ENCODE measurements at regions not wholly inside any gene's neighbourhood (a gene's known extent, or its start where the extent isn't known, plus 50 kb on each side); places are given as distances from the start of the nearest gene placed in this dataset.

GRCh38 chr1:29689372-29690030 is 453.2 kb downstream of the PTPRU start:
- TF ChIP-seq CTCF (conservative IDR thresholded peaks at IDR 0.05; ENCODE audit: low read depth, low read length) = no peak
- DNase-seq (ENCODE audit: low read depth) = no peak
- no peak overlapping the region for H3K4me3 ChIP-seq (ENCODE audit: low read depth, low read length)

- H3K4me3 ChIP-seq (ENCODE audit: low read depth, low read length) = no peak overlapping the region
- peak; percentile 65 for DNase-seq (ENCODE audit: low read depth)
- no peak for TF ChIP-seq CTCF (conservative IDR thresholded peaks at IDR 0.05; ENCODE audit: low read depth, low read length)
Observed at GRCh38 chr1:29688471-29689365, 452.4 kb downstream of the PTPRU start.

GRCh38 chr1:29687601-29688244 is 451.4 kb downstream of the PTPRU start:
- no peak overlapping the region for H3K4me3 ChIP-seq (ENCODE audit: low read depth, low read length)
- no peak for TF ChIP-seq CTCF (conservative IDR thresholded peaks at IDR 0.05; ENCODE audit: low read depth, low read length)
- DNase-seq (ENCODE audit: low read depth) = no peak

GRCh38 chr1:29687166-29687565 is 450.8 kb downstream of the PTPRU start:
- DNase-seq (ENCODE audit: low read depth) = no peak
- H3K4me3 ChIP-seq (ENCODE audit: low read depth, low read length) = no peak overlapping the region
- TF ChIP-seq CTCF (conservative IDR thresholded peaks at IDR 0.05; ENCODE audit: low read depth, low read length) = no peak

GRCh38 chr1:29686012-29686930 is 449.9 kb downstream of the PTPRU start:
- no peak for DNase-seq (ENCODE audit: low read depth)
- no peak overlapping the region for H3K4me3 ChIP-seq (ENCODE audit: low read depth, low read length)
- TF ChIP-seq CTCF (conservative IDR thresholded peaks at IDR 0.05; ENCODE audit: low read depth, low read length) = no peak

GRCh38 chr1:29685387-29685786 is 449.1 kb downstream of the PTPRU start:
- DNase-seq (ENCODE audit: low read depth) = no peak
- no peak overlapping the region for H3K4me3 ChIP-seq (ENCODE audit: low read depth, low read length)
- TF ChIP-seq CTCF (conservative IDR thresholded peaks at IDR 0.05; ENCODE audit: low read depth, low read length) = no peak

All from choroid plexus epithelial cell (primary cell).